ENCODE measurements at regions not wholly inside any gene's neighbourhood (a gene's known extent, or its start where the extent isn't known, plus 50 kb on each side); places are given as distances from the start of the nearest gene placed in this dataset.

DNA sequence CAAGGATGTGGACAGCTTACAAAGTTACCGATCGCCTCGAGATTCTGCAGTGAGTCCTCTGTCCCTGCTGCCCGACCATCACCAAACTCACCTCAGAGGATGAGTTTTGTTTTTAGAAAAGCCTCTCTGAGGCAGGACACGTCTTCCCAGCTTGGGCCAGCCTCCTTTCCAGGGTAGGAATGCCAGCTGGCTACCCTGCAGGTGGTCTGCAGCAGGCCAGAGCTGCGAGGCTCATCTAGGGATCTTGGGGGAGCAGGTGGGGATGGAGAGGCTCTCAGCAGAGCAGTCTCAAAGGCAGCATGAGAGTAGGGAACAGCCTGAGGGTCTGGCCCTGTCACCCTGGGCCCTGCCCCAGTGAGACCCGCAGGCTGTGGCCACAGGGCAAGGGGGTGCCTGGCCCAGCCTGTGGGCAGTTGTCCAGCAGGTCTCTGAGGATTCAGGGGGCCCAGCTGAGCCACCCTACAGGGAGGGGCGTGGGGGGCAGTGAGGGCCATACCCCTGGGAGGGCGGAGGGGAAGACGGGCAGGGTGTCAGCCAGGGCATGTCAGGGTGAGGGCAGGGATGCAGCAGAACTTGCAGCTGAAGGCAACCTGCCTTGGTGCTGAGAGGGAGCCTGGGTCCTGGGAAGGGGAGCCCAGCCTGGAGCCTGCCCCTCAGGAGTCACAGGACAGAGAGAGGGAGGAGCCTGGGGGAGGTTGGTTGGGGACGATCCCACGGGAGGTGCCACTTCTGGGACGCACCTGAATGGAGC is 57.3 kb upstream of the TPM4 start:
- in situ Hi-C loops (cut with MboI; ENCODE audit: low sequenced_read_pairs), result no loop called here
- Histone ChIP-seq H3K27ac (ENCODE audit: insufficient read depth, low read length) (no peak overlapping the region), H3K9ac (ENCODE audit: low read depth, low read length) (no peak overlapping the region), H4K8ac (ENCODE audit: low read depth in 2 of 2, low read length in 2 of 2) (no peak overlapping the region), H3K9me1 (ENCODE audit: insufficient read depth, low read length) (no peaks in the 10 kb centered on the region), H3K14ac (replicated peaks; ENCODE audit: low read depth, low read length) (no peak overlapping the region), H3K4ac (ENCODE audit: low read depth, low read length) (no peak overlapping the region), H2BK120ac (ENCODE audit: low read depth, low read length) (no peak overlapping the region), H3K9me3 (ENCODE audit: control insufficient read depth, insufficient read depth, low read length) (no peaks in the 10 kb centered on the region), H2BK5ac (ENCODE audit: low read depth, low read length, poor library complexity, severe bottlenecking) (no peak overlapping the region), H3K4me1 (ENCODE audit: control insufficient read depth, insufficient read depth, low read length) (no peaks in the 10 kb centered on the region), H2AFZ (replicated peaks; ENCODE audit: low read length, poor library complexity) (no peak overlapping the region), H3K18ac (ENCODE audit: low read depth, low read length) (no peak overlapping the region), H2AK9ac (replicated peaks; ENCODE audit: low read depth, low read length, poor library complexity) (peak overlapping the region; percentile 9), H4K20me1 (ENCODE audit: insufficient read depth, low read length) (no peaks in the 10 kb centered on the region), H3K4me2 (ENCODE audit: low read depth, low read length) (no peak overlapping the region), H4K5ac (ENCODE audit: low read depth, low read length) (no peak overlapping the region), H3K79me1 (ENCODE audit: low read depth in 1 of 2, low read length in 2 of 2) (no peaks in the 10 kb centered on the region), H3K4me3 (ENCODE audit: insufficient read depth, low read depth, low read length) (no peak overlapping the region), H3K36me3 (ENCODE audit: control insufficient read depth, insufficient read depth, low read length) (no peaks in the 10 kb centered on the region), H4K91ac (ENCODE audit: insufficient read depth, low read depth, low read length) (no peak overlapping the region), H3K27me3 (ENCODE audit: control insufficient read depth, insufficient read depth, low read length) (peaks cover 6% of the 10 kb centered on the region; the same call in 1 of the 2 replicates), H2BK20ac (ENCODE audit: low read depth, low read length) (no peak overlapping the region), H2AK5ac (ENCODE audit: low read depth, low read length) (no peak overlapping the region), H3K56ac (ENCODE audit: extremely low read depth, insufficient read depth, low read length) (no peak overlapping the region), H3K23ac (ENCODE audit: low read depth, low read length) (no peak overlapping the region), H2BK15ac (ENCODE audit: low read depth, low read length) (no peak overlapping the region)
- DNase-seq (no peak), ATAC-seq (ENCODE audit: low read depth) (no peak)
- ChIA-PET CTCF (no interaction called here), POLR2A (ENCODE audit: unreplicated experiment) (no interaction called here)
- dilution Hi-C loops (cut with HindIII; ENCODE audit: low sequenced_read_pairs, unreplicated experiment), result no loop called here
- intact Hi-C loops (cut with micrococcal nuclease), result no loop called here
- BruUV-seq (replicated peaks), result no TSS peak
- WGBS, 2 experiments (ENCODE audit: extremely low coverage in 2 of 2, insufficient read length in 1 of 2), result 49% methylated on average over 5 of the region's 13 CpGs; no CpG with 5 or more reads in 1 of the 2 experiments
- TF ChIP-seq FOS (IDR thresholded peaks at IDR 0.05; ENCODE audit: low read depth, low read length), result no peak
- TF ChIP-seq, protein P1, sequence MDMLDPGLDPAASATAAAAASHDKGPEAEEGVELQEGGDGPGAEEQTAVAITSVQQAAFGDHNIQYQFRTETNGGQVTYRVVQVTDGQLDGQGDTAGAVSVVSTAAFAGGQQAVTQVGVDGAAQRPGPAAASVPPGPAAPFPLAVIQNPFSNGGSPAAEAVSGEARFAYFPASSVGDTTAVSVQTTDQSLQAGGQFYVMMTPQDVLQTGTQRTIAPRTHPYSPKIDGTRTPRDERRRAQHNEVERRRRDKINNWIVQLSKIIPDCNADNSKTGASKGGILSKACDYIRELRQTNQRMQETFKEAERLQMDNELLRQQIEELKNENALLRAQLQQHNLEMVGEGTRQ (IDR thresholded peaks at IDR 0.05; ENCODE audit: low read depth, low read length), result no peak
- TF ChIP-seq, protein P2, sequence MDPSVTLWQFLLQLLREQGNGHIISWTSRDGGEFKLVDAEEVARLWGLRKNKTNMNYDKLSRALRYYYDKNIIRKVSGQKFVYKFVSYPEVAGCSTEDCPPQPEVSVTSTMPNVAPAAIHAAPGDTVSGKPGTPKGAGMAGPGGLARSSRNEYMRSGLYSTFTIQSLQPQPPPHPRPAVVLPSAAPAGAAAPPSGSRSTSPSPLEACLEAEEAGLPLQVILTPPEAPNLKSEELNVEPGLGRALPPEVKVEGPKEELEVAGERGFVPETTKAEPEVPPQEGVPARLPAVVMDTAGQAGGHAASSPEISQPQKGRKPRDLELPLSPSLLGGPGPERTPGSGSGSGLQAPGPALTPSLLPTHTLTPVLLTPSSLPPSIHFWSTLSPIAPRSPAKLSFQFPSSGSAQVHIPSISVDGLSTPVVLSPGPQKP (IDR thresholded peaks at IDR 0.05; ENCODE audit: borderline replicate concordance, low read depth, low read length), result no peak
- TF ChIP-seq CEBPB (IDR thresholded peaks at IDR 0.05; ENCODE audit: low read depth, low read length), result no peak
- TF ChIP-seq CHD1 (IDR thresholded peaks at IDR 0.05; ENCODE audit: low read depth, low read length), result no peak
- no peak for TF ChIP-seq MAZ (IDR thresholded peaks at IDR 0.05; ENCODE audit: borderline replicate concordance, low read depth, low read length)
- TF ChIP-seq MXI1 (IDR thresholded peaks at IDR 0.05; ENCODE audit: borderline replicate concordance, low read depth, low read length), result no peak
- no peak for TF ChIP-seq RFX5 (IDR thresholded peaks at IDR 0.05; ENCODE audit: low read depth, low read length)
- TF ChIP-seq POLR2A (IDR thresholded peaks at IDR 0.05; ENCODE audit: low read depth, low read length), result no peak
- no peak for TF ChIP-seq BHLHE40 (IDR thresholded peaks at IDR 0.05; ENCODE audit: low read depth, low read length)
- TF ChIP-seq NFE2L2 (IDR thresholded peaks at IDR 0.05; ENCODE audit: low read depth, low read length), result no peak
- no peak for TF ChIP-seq RAD21 (IDR thresholded peaks at IDR 0.05; ENCODE audit: low read length)
- no peak for TF ChIP-seq SMC3 (IDR thresholded peaks at IDR 0.05; ENCODE audit: low read depth, low read length)
- TF ChIP-seq MAFK (IDR thresholded peaks at IDR 0.05; ENCODE audit: low read depth, low read length), result no peak

Measured in IMR-90 (cell line).